Body of pancreas (tissue), 4 donors: ENCODE measurements at regions not wholly inside any gene's neighbourhood (a gene's known extent, or its start where the extent isn't known, plus 50 kb on each side); places are given as distances from the start of the nearest gene placed in this dataset.

Source experiments
- CTCF ChIP-seq, 7 experiments: fragments of 450-650 bp in 4 of 7; fragments of 200-600 bp in 3 of 7; sonication (generic) in 3 of 7; IDR thresholded peaks; one replicate each; pipeline ENCODE4 v1.5.1; 2016 to 2019; ENCODE audit warnings: antibody characterized with exemption in 7 of 7
- POLR2A ChIP-seq, 3 donors: fragments of 450-650 bp; IDR thresholded peaks; one replicate each; pipeline ENCODE4 v1.6.1; 2016; ENCODE audit warnings: antibody characterized with exemption in 3 of 3, mild to moderate bottlenecking in 2 of 3

GRCh38 chr11:28571371-28571770 lies 463.2 kb downstream of the METTL15 start:
- TF ChIP-seq CTCF (IDR thresholded peaks at IDR 0.05), result no peak
- no peak for TF ChIP-seq POLR2A (IDR thresholded peaks at IDR 0.05)
